OCI-LY7 (cell line): ENCODE measurements at regions not wholly inside any gene's neighbourhood (a gene's known extent, or its start where the extent isn't known, plus 50 kb on each side); places are given as distances from the start of the nearest gene placed in this dataset.

Source experiments
- BruUV-seq: library from RNA; stranded (reverse); fragments of 400-500 nt; replicated peaks from 2 replicates; lab custom pipeline; 2021; lab: Mats Ljungman, UMichigan
- CTCF ChIA-PET: fragments of 300-600 bp; sonication (Branson Sonifier 250); formaldehyde crosslinking; loops from one replicate; lab custom pipeline; 2022; ENCODE audit warnings: antibody characterized with exemption; ENCODE audit not compliant: unreplicated experiment; lab: Charles Lee
- POLR2A ChIA-PET: fragments of 300-600 bp; sonication (Branson Sonifier 250); formaldehyde crosslinking; loops from one replicate; lab custom pipeline; 2022; ENCODE audit warnings: antibody characterized with exemption; lab: Charles Lee
- DNase-seq: peaks from one replicate; pipeline ENCODE4 v3.0.0-alpha.2; 2015; ENCODE audit warnings: low spot score
- H2AFZ ChIP-seq: fragments of 200-600 bp; sonication (generic), shearing (Covaris generic); 2 replicates; pipeline ENCODE4 v1.6.1; 2014; ENCODE audit warnings: mild to moderate bottlenecking, antibody characterized with exemption, low read length, moderate library complexity
- H3K27ac ChIP-seq: fragments of 200-600 bp; sonication (generic); 2 replicates; pipeline ENCODE4 v1.5.1; 2014; ENCODE audit warnings: mixed run types, low read depth, mild to moderate bottlenecking, moderate library complexity, low read length, inconsistent platforms; ENCODE audit not compliant: poor library complexity, severe bottlenecking
- H3K36me3 ChIP-seq: fragments of 200-600 bp; sonication (generic); 2 replicates; pipeline ENCODE4 v1.6.1; 2014; ENCODE audit warnings: mild to moderate bottlenecking, antibody characterized with exemption, low read length, moderate library complexity, mixed read lengths; ENCODE audit not compliant: insufficient read depth
- H3K4me1 ChIP-seq: fragments of 200-600 bp; sonication (generic); 2 replicates; pipeline ENCODE4 v1.5.1; 2014; ENCODE audit warnings: mild to moderate bottlenecking, low read length; ENCODE audit not compliant: insufficient read depth, poor library complexity, severe bottlenecking
- H3K4me2 ChIP-seq: fragments of 200-600 bp; sonication (generic); 2 replicates; pipeline ENCODE4 v1.6.1; 2014; ENCODE audit warnings: mild to moderate bottlenecking, low read length
- H3K4me3 ChIP-seq: fragments of 200-600 bp; sonication (generic); 2 replicates; pipeline ENCODE4 v1.5.1; 2014; ENCODE audit warnings: mild to moderate bottlenecking, low read depth, low read length; ENCODE audit not compliant: poor library complexity, severe bottlenecking
- H3K79me2 ChIP-seq: fragments of 200-600 bp; sonication (generic); 2 replicates; pipeline ENCODE4 v1.6.1; 2016; ENCODE audit warnings: low read depth, mild to moderate bottlenecking, low read length, moderate library complexity, mixed read lengths; ENCODE audit not compliant: insufficient read depth
- H3K9me2 ChIP-seq: fragments of 200-600 bp; sonication (generic); 2 replicates; pipeline ENCODE4 v1.6.1; 2016; ENCODE audit warnings: mild to moderate bottlenecking, low read length, mixed read lengths; ENCODE audit not compliant: insufficient read depth
- H3K9me3 ChIP-seq: fragments of 200-600 bp; sonication (generic); 2 replicates; pipeline ENCODE4 v1.6.1; 2014; ENCODE audit warnings: mild to moderate bottlenecking, mixed run types, low read length, mixed read lengths
- H4K20me1 ChIP-seq: fragments of 200-600 bp; sonication (generic); 2 replicates; pipeline ENCODE4 v1.6.1; 2014; ENCODE audit warnings: mild to moderate bottlenecking, antibody characterized with exemption, low read length, moderate library complexity, mixed read lengths; ENCODE audit not compliant: insufficient read depth
- CTCF ChIP-seq: fragments of 200-600 bp; sonication (generic); conservative IDR thresholded peaks from 2 replicates; pipeline ENCODE4 v1.5.1; 2014; ENCODE audit warnings: mild to moderate bottlenecking, antibody characterized with exemption, low read length, moderate library complexity, mixed read lengths
- EZH2phosphoT487 ChIP-seq: fragments of 200-600 bp; sonication (generic); IDR thresholded peaks from 2 replicates; pipeline ENCODE4 v1.6.1; 2018; ENCODE audit warnings: low read depth, borderline replicate concordance, mild to moderate bottlenecking, mixed run types, antibody characterized with exemption, low read length, moderate library complexity, mixed read lengths
- intact Hi-C: fragments of 100-400 bp; cut with micrococcal nuclease; formaldehyde crosslinking; loops from one replicate; pipeline ENCODE4 v1.10.0; 2022; ENCODE audit not compliant: unreplicated experiment

GRCh38 chr22:27023591-27023990, 366.2 kb downstream of the MIAT start:
- DNase-seq: no peak
- CTCF ChIA-PET: interaction anchor here (0.7 kb wide), 1 partner anchor 53 kb away, joined by 6 read pairs; no protein-coding TSS in a partner anchor
- intact Hi-C loops: no loop called here
- H2AFZ ChIP-seq: no peak overlapping the region
- H3K4me1 ChIP-seq: no peaks in the 10 kb centered on the region
- H3K9me2 ChIP-seq: no peaks in the 10 kb centered on the region
- no peak overlapping the region for H3K27ac ChIP-seq
- no peak overlapping the region for H3K4me2 ChIP-seq
- POLR2A ChIA-PET: no interaction called here
- no peaks in the 10 kb centered on the region for H3K36me3 ChIP-seq
- H3K79me2 ChIP-seq: no peaks in the 10 kb centered on the region
- H3K9me3 ChIP-seq: no peaks in the 10 kb centered on the region
- no TSS peak for BruUV-seq
- H3K4me3 ChIP-seq: no peak overlapping the region
- TF ChIP-seq EZH2phosphoT487 (no peak), CTCF (no peak)
- H4K20me1 ChIP-seq: no peaks in the 10 kb centered on the region

GRCh38 chr22:27024982-27025381, 367.6 kb downstream of the MIAT start:
- CTCF ChIA-PET: no interaction called here
- no peaks in the 10 kb centered on the region for H3K79me2 ChIP-seq
- TF ChIP-seq EZH2phosphoT487 (no peak), CTCF (no peak)
- no peak overlapping the region for H3K27ac ChIP-seq
- no peak overlapping the region for H2AFZ ChIP-seq
- H3K9me2 ChIP-seq: no peaks in the 10 kb centered on the region
- no peaks in the 10 kb centered on the region for H3K4me1 ChIP-seq
- DNase-seq: no peak
- H3K36me3 ChIP-seq: no peaks in the 10 kb centered on the region
- H3K4me3 ChIP-seq: no peak overlapping the region
- H4K20me1 ChIP-seq: no peaks in the 10 kb centered on the region
- BruUV-seq: no TSS peak
- POLR2A ChIA-PET: no interaction called here
- intact Hi-C loops: no loop called here
- H3K9me3 ChIP-seq: no peaks in the 10 kb centered on the region
- H3K4me2 ChIP-seq: no peak overlapping the region

GRCh38 chr22:27028093-27028492, 370.7 kb downstream of the MIAT start:
- no peak overlapping the region for H3K27ac ChIP-seq
- no TSS peak for BruUV-seq

More at GRCh38 chr22:27028093-27028492, 370.7 kb downstream of the MIAT start:
- Histone ChIP-seq H3K4me2 (no peak overlapping the region), H3K9me2 (no peaks in the 10 kb centered on the region), H3K36me3 (no peaks in the 10 kb centered on the region), H3K4me3 (no peak overlapping the region), H3K79me2 (no peaks in the 10 kb centered on the region), H3K4me1 (no peaks in the 10 kb centered on the region), H3K9me3 (no peaks in the 10 kb centered on the region), H2AFZ (no peak overlapping the region), H4K20me1 (no peaks in the 10 kb centered on the region)
- no peak for DNase-seq
- CTCF ChIA-PET: no interaction called here
- POLR2A ChIA-PET: no interaction called here
- TF ChIP-seq EZH2phosphoT487 (no peak), CTCF (no peak)
- intact Hi-C loops: no loop called here
